Stomach (tissue), 8 donors: ENCODE measurements at regions not wholly inside any gene's neighbourhood (a gene's known extent, or its start where the extent isn't known, plus 50 kb on each side); places are given as distances from the start of the nearest gene placed in this dataset.
"Not testable (repeated sequence)": the region's sequence is repeated elsewhere in the genome, so short reads cannot be mapped to it uniquely, and the experiment has no call there.

Experiments used
- DNase-seq, 2 donors: peaks; one replicate each; pipeline versions ENCODE4 v3.0.0 to v3.0.0-alpha.2; 2013 to 2019
- H3K27ac ChIP-seq, 5 donors: fragments of 200-600 bp in 4 of 5; sonication (generic) in 4 of 5; one replicate each; pipeline ENCODE4 v1.5.1; 2013 to 2019; ENCODE audit warnings: mild to moderate bottlenecking in 1 of 5, moderate library complexity in 1 of 5
- H3K27me3 ChIP-seq, 3 donors: fragments of 200-600 bp; sonication (generic); one replicate each; pipeline ENCODE4 v1.5.1; 2017 to 2019; ENCODE audit warnings: mixed run types in 1 of 3
- H3K36me3 ChIP-seq, 4 donors: fragments of 200-600 bp; sonication (generic); 1 replicate in 3 of 4; 2 replicates in 1 of 4; pipeline ENCODE4 v1.5.1; 2016 to 2019
- H3K4me1 ChIP-seq, 4 donors: fragments of 200-600 bp; sonication (generic); one replicate each; pipeline ENCODE4 v1.5.1; 2016 to 2019
- H3K4me3 ChIP-seq, 4 donors: fragments of 200-600 bp; sonication (generic) in 3 of 4; one replicate each; pipeline ENCODE4 v1.5.1; 2016 to 2019; ENCODE audit warnings: mild to moderate bottlenecking in 1 of 4
- H3K9me3 ChIP-seq, 4 donors: fragments of 200-600 bp; sonication (generic); one replicate each; pipeline ENCODE4 v1.5.1; 2016 to 2019
- CTCF ChIP-seq, 7 experiments: fragments of 450-650 bp in 4 of 7; fragments of 200-600 bp in 3 of 7; sonication (generic) in 3 of 7; IDR thresholded peaks; one replicate each; pipeline ENCODE4 v1.5.1; 2016 to 2019; ENCODE audit warnings: antibody characterized with exemption in 7 of 7, control low read depth in 2 of 7, mild to moderate bottlenecking in 1 of 7
- EP300 ChIP-seq: sonication (generic); formaldehyde crosslinking; IDR thresholded peaks from one replicate; pipeline ENCODE4 v1.6.1; 2017; ENCODE audit warnings: antibody characterized with exemption
- POLR2A ChIP-seq, 4 donors: fragments of 450-650 bp; IDR thresholded peaks; one replicate each; pipeline ENCODE4 v1.6.1; 2016; ENCODE audit warnings: antibody characterized with exemption in 4 of 4, control low read depth in 2 of 4, mild to moderate bottlenecking in 1 of 4, moderate library complexity in 1 of 4
- POLR2AphosphoS5 ChIP-seq, 3 donors: sonication (generic); formaldehyde crosslinking; IDR thresholded peaks; one replicate each; pipeline ENCODE4 v1.6.1; 2016; ENCODE audit warnings: antibody characterized with exemption in 3 of 3
- WGBS, 5 donors: extraction: QIAGEN DNeasy Blood & Tissue Kit in 3 of 5; methylation state at CpG; one replicate each; pipeline versions ENCODE4 v1.1.5 to v1.1.7; 2013 to 2018; 5-methylcytosine and 5-hydroxymethylcytosine counted together
- intact Hi-C: fragments of 100-400 bp; cut with DNase I; formaldehyde crosslinking; loops from one replicate; pipeline ENCODE4 v1.15.1; 2023; ENCODE audit warnings: low total_unique reads
- donor health status: healthy with polysubstance abuse.
- donor health status: Bipolar disorder and iron deficiency.
- donor health status: healthy.

- TF ChIP-seq EP300 = no peak
- no peak for TF ChIP-seq POLR2A (IDR thresholded peaks at IDR 0.05)
- no peak for TF ChIP-seq CTCF (IDR thresholded peaks at IDR 0.05)
- TF ChIP-seq POLR2AphosphoS5 (IDR thresholded peaks at IDR 0.05) = no peak
- intact Hi-C loops = no loop called here
- Histone ChIP-seq H3K4me1 (no peaks in the 10 kb centered on the region), H3K27me3 (peaks cover 0 to 5% (median 0%) of the 10 kb centered on the region in 3 donors), H3K27ac (no peak overlapping the region), H3K4me3 (no peak overlapping the region), H3K9me3 (no peaks in the 10 kb centered on the region), H3K36me3 (no peaks in the 10 kb centered on the region)
- 47 to 54% (median 50%) methylated on average over 11 of the region's 11 CpGs for WGBS, 5 donors
- no peak for DNase-seq
Observed at GRCh38 chr20:51934301-51935002, 132.1 kb upstream of the SALL4 start.

- TF ChIP-seq CTCF (IDR thresholded peaks at IDR 0.05) (no peak), POLR2A (IDR thresholded peaks at IDR 0.05) (no peak), POLR2AphosphoS5 (IDR thresholded peaks at IDR 0.05) (no peak), EP300 (no peak)
- intact Hi-C loops = no loop called here
- Histone ChIP-seq H3K4me1 (no peaks in the 10 kb centered on the region), H3K27me3 (peaks cover 0 to 12% (median 0%) of the 10 kb centered on the region in 3 donors), H3K9me3 (no peaks in the 10 kb centered on the region), H3K36me3 (no peaks in the 10 kb centered on the region), H3K4me3 (no peak overlapping the region), H3K27ac (no peak overlapping the region)
- DNase-seq = no peak
- 61 to 72% (median 63%) methylated on average over 7 of the region's 7 CpGs for WGBS, 5 donors
Observed at GRCh38 chr20:51931371-51931781, 129.1 kb upstream of the SALL4 start.

GRCh38 chr20:51930775-51931174 is 128.5 kb upstream of the SALL4 start:
- peaks cover 0 to 12% (median 0%) of the 10 kb centered on the region in 3 donors for H3K27me3 ChIP-seq
- 64 to 81% (median 77%) methylated on average over 3 of the region's 3 CpGs for whole genome bisulfite sequencing, 5 donors
- DNase-seq = no peak
- no peaks in the 10 kb centered on the region for H3K36me3 ChIP-seq
- no peaks in the 10 kb centered on the region for H3K9me3 ChIP-seq
- no peaks in the 10 kb centered on the region for H3K4me1 ChIP-seq
- no peak overlapping the region for H3K27ac ChIP-seq
- TF ChIP-seq POLR2A (IDR thresholded peaks at IDR 0.05) = no peak
- no peak for TF ChIP-seq POLR2AphosphoS5 (IDR thresholded peaks at IDR 0.05)
- no peak for TF ChIP-seq CTCF (IDR thresholded peaks at IDR 0.05)
- no peak for TF ChIP-seq EP300
- intact Hi-C loops = no loop called here
- no peak overlapping the region for H3K4me3 ChIP-seq

- DNase-seq = no peak
- Histone ChIP-seq H3K27ac (no peak overlapping the region), H3K4me3 (no peak overlapping the region), H3K4me1 (no peaks in the 10 kb centered on the region), H3K36me3 (no peaks in the 10 kb centered on the region), H3K27me3 (peaks cover 0 to 12% (median 0%) of the 10 kb centered on the region in 3 donors), H3K9me3 (no peaks in the 10 kb centered on the region)
- no peak for TF ChIP-seq POLR2A (IDR thresholded peaks at IDR 0.05)
- TF ChIP-seq CTCF (IDR thresholded peaks at IDR 0.05) = no peak
- no peak for TF ChIP-seq EP300
- intact Hi-C loops = no loop called here
- 80 to 93% (median 86%) methylated on average over 2 of the region's 2 CpGs for WGBS, 5 donors
Observed at GRCh38 chr20:51928931-51929330, 126.6 kb upstream of the SALL4 start.

GRCh38 chr20:51927970-51928369 is 125.6 kb upstream of the SALL4 start:
- WGBS, 5 donors = 88 to 95% (median 93%) methylated on average over 5 of the region's 5 CpGs

More at GRCh38 chr20:51927970-51928369, 125.6 kb upstream of the SALL4 start:
- H3K27ac ChIP-seq, H3K4me3 ChIP-seq, H3K9me3 ChIP-seq, intact Hi-C loops, DNase-seq, H3K36me3 ChIP-seq, H3K4me1 ChIP-seq: not testable (repeated sequence)
- H3K27me3 ChIP-seq = peaks cover 0 to 12% (median 0%) of the 10 kb centered on the region in 3 donors
